DMS53 treated with DMSO at 0.1 percent for 48 hours (cell line): ENCODE measurements at regions not wholly inside any gene's neighbourhood (a gene's known extent, or its start where the extent isn't known, plus 50 kb on each side); places are given as distances from the start of the nearest gene placed in this dataset.

ENCODE experiments used
- DNase-seq: peaks from one replicate; lab custom pipeline; 2025; ENCODE audit not compliant: unreplicated experiment; lab: John Stamatoyannopoulos, UW

DNA sequence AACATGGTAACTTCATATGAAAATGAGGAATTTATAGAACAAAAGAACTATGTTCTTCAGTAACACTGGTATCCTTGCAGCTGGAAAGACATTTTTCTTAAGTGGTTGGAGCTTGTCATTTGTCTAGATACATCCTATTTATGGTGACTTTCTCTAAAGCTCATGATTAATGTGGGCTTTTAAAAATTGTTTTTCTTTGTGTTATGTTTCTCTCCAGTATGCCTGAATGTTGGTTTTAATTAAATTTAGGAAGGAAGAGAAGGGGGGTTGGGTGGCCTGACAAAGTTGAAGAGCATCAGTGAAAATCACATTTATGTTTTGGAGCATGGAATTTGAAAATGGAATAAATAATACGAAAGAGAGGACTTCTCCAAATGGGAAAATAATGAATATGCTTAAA is 457.1 kb upstream of the ETAA1 start:
- no peak for DNase-seq

GRCh38 chr2:66948234-66948633 is 448.9 kb upstream of the ETAA1 start:
- no peak for DNase-seq

DNA sequence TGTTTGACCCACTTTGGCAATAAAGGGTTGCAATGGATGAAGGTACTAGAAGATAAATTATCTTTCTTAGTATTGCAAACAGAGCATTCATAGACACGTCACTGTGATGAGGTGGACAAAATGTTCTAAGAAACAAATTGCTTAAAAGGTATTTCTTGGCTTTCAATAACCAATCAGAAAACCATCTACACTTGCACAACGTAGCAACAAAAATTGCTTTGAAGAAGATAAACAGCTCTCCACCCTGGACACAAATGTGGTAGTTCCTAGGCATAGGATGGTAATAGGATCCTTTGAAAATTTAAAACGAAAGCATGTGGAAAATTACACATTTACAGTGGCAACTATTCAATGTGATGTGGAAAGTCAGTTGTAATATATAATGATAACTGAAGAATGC is 439.9 kb upstream of the ETAA1 start:
- DNase-seq, result no peak

DNA sequence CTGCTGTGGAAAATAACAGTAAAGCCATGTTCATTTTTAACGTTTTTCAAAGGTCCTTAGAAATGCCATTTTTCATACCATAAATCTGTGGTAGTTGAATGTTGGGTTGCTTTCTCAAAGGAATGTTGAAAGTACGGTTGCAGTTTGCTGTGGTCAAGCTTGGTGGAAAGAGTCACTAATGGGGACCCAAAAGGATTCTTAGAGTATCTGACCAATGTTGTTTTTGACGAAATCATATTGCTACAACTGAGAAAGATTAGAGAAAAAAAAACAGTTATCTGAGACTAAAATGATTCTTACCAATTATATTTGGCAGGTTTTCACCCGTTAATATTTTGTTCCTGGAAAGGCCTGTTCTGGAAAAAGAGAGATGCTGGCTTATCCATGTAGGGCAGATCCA is 439.5 kb upstream of the ETAA1 start:
- no peak for DNase-seq

DNA sequence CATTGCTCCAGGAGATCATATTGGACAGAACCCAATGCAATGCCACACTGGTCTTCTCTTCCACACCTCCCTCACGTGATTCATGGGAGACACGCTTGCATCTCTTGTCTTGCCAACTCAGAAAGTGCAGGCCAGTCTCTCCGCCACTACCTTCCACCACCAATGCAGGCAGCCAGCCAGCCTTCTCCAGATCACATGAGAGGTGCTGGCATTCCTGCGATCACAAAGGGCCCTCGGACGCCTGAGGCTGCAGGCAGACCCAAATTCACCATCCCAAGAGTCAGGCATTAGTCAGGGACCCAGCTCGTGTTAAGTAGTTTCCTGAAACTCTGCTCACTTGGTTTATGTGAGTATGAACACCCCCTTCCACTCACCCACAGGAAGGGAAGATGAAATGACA is 437.0 kb upstream of the ETAA1 start:
- no peak for DNase-seq

DNA sequence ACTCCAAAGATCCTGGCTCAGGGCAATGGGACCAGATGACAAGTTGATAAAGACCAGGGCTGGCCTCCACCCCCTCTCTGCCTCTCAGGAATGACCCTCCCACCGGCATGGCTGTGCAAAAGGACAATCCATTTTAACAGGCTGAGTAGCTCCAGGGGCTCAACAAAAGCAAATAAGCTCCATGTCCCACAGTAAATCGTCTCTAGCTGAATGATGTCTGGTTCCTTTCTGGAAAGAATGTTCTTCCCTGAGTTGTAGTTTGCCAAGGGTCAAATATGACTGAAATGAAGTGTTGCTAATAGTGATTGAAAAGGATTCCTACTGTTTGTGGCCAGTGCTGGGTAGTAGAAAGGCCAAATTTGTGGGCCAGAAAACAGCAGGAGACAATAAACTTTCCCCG is 434.4 kb upstream of the ETAA1 start:
- DNase-seq, result no peak

- no peak for DNase-seq
Observed at GRCh38 chr2:66966631-66967030, 430.5 kb upstream of the ETAA1 start.

DNA sequence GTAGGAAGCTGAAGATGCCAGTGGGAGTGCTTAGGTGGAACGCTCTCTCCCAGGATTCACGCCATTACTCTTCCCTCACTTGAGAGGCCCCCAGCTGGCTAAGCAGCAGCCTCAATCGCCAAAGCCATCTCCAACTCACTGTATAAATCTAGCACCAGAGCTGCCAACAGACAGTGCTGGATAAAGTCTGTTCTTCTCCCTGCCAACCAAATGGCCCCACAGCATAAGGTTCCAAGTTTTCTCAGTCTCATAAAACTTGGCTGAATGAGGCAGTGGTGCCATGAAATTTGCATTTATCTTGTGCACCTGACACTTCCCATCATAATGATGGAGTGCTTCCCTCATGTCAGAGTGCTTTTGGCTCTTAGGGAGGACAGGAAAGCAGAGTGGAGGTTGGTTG is 428.2 kb upstream of the ETAA1 start:
- DNase-seq, result no peak

- no peak for DNase-seq
Observed at GRCh38 chr2:66981074-66981473, 416.1 kb upstream of the ETAA1 start.

GRCh38 chr2:66982766-66983165 is 414.4 kb upstream of the ETAA1 start:
- peak; percentile 12 for DNase-seq

DNA sequence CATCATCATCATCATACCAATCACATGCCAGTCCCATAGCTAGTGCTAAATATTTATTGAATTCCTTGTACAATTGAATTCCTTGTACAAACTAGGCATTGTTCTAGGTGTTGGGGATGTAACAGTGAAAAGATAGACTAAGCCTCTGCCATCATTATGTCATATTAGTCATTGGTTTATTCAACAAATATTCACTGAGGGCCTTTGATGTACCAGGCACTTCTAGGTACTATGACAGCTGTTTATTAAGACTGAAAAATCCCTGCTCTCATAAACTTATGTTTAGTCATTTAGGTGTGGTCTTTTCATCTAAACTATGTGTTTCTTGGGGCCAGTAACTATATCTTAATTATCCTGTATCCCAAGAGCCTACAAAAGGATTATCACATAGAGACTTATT is 412.3 kb upstream of the ETAA1 start:
- DNase-seq, result no peak

- no peak for DNase-seq
Observed at GRCh38 chr2:66985906-66986305, 411.2 kb upstream of the ETAA1 start.

GRCh38 chr2:66987733-66988132 is 409.4 kb upstream of the ETAA1 start:
- no peak for DNase-seq

DNA sequence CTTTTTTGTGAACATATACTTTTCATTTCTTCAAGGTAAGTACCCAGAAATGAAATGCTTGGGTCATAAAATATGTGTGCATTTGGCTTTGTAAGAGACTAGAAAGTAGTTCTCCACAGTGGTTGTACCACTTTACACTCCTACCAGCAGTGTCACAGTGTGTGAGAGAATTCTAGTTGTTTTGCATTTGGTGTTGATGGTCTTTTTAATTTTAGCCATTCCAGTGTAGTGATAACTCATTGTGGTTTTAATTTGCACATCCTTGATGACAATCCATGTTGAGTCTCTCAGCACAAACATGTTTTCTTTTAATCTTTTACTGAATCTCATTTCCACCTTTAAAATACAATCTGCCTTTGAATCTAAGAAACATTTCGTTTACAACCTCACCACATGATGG is 402.5 kb upstream of the ETAA1 start:
- DNase-seq, result no peak

GRCh38 chr2:66995636-66996035 is 401.5 kb upstream of the ETAA1 start:
- no peak for DNase-seq

DNA sequence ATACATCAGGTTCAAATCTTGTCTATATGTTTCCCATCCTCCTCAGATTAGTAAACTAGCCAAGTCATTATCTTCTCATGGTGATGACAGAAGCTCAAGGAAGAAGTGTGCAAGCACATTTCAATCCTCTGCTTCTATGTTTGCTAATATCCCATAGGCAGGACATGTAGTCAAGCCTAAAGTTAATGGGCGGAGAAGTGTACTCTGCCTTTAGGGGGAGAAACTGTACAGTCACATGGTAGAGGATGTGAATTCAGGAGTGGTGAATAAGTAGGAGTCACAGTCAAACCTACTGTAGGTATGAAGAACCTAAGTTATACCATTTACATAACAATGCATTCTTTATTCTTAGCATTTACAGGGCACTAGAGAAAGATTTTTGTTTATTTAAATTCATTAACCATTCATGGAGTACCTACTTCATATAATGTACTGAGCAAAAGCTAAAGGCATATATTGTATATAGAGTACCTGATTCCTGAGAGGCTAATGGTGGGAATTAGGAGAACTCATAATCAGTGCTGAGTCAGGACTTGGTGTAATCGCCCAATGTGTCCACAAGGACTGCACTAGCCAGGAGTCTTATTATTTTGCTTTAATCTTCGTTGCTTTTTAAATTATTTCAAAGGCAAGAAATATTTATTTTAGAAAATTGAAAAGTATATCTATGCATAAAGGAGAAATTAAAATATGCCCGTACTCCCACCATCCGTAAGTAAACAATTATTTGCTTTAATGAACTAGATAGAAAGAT is 394.3 kb upstream of the ETAA1 start:
- no peak for DNase-seq

GRCh38 chr2:67006373-67006960 is 390.7 kb upstream of the ETAA1 start:
- no peak for DNase-seq

- DNase-seq, result no peak
Observed at GRCh38 chr2:67008155-67008554, 389.0 kb upstream of the ETAA1 start.

DNA sequence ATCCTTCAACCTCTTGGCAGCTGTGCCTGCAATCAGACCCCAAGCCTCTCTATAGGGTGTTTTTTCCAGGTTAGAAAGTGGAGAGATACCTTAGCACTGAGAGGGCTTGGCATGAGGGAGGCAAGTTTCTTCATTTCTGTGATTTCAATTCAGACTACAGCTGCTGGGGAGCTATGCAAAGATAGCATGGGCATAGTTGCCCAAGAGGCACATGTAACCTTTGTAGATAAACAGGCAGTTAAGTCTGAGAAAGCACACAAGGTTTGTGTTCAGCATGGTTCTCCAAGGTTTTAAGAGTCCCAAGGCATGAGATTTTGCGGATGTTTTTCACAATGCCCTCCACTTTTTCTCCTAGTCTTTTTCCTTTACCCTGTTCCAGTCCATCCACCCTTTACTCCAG is 385.0 kb upstream of the ETAA1 start:
- DNase-seq, result no peak

GRCh38 chr2:67013821-67014220 is 383.3 kb upstream of the ETAA1 start:
- DNase-seq, result no peak

- peak; percentile 29 for DNase-seq
Observed at GRCh38 chr2:67015681-67016080, 381.5 kb upstream of the ETAA1 start.

GRCh38 chr2:67018301-67018700 is 378.8 kb upstream of the ETAA1 start:
- DNase-seq, result no peak

DNA sequence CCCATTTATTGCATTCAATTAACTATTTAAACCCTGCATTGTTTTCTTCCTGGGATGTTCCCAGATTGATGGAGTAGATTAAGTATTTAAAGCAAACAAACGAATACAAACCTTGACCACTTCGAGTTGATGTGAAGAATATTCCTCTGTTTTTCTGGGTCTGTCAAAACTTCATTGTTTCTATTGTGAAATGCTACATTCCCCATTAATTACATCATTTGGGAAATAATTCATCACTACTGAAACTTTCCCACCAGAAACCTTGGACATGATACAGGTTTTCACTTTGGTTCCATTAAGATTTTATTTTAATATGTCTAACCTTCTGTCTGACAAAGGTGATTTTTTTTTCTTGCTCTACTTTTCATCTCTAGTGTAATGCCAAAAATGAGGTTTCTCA is 365.1 kb upstream of the ETAA1 start:
- DNase-seq, result no peak
